Ectodermal cell (in vitro differentiated cells): ENCODE measurements at regions not wholly inside any gene's neighbourhood (a gene's known extent, or its start where the extent isn't known, plus 50 kb on each side); places are given as distances from the start of the nearest gene placed in this dataset.
"Not testable (repeated sequence)": the region's sequence is repeated elsewhere in the genome, so short reads cannot be mapped to it uniquely, and the experiment has no call there.

Experiments used
- H3K27ac ChIP-seq: 2 replicates; pipeline ENCODE4 v1.7.0; 2013; ENCODE audit warnings: mild to moderate bottlenecking, low read depth, low read length; ENCODE audit not compliant: insufficient read depth, poor library complexity, severe bottlenecking
- H3K27me3 ChIP-seq: 2 replicates; pipeline ENCODE4 v1.7.0; 2013; ENCODE audit warnings: mild to moderate bottlenecking, low read length; ENCODE audit not compliant: insufficient read depth, control insufficient read depth, poor library complexity, severe bottlenecking
- H3K36me3 ChIP-seq: one replicate; pipeline ENCODE4 v1.7.0; 2013; ENCODE audit warnings: low read length; ENCODE audit not compliant: control insufficient read depth, insufficient read depth
- H3K4me1 ChIP-seq: one replicate; pipeline ENCODE4 v1.7.0; 2013; ENCODE audit warnings: low read length; ENCODE audit not compliant: control insufficient read depth, insufficient read depth
- H3K4me3 ChIP-seq: 2 replicates; pipeline ENCODE4 v1.7.0; 2013; ENCODE audit warnings: low read depth, low read length, control low read depth; ENCODE audit not compliant: insufficient read depth
- H3K9me3 ChIP-seq: 2 replicates; pipeline ENCODE4 v1.7.0; 2013; ENCODE audit warnings: mild to moderate bottlenecking, low read length, moderate library complexity; ENCODE audit not compliant: control insufficient read depth
- WGBS, 2 experiments: methylation state at CpG; one replicate each; pipeline ENCODE4 v1.1.7; 2013; ENCODE audit warnings: missing lambda C conversion rate in 2 of 2; 5-methylcytosine and 5-hydroxymethylcytosine counted together

GRCh38 chr1:109857702-109858101, 52.9 kb upstream of the CSF1 start:
- not testable (repeated sequence) for H3K4me3 ChIP-seq, H3K36me3 ChIP-seq, H3K27ac ChIP-seq, H3K9me3 ChIP-seq, H3K4me1 ChIP-seq, H3K27me3 ChIP-seq
- WGBS, 2 experiments: 72 to 75% methylated on average over 3 of the region's 3 CpGs

DNA sequence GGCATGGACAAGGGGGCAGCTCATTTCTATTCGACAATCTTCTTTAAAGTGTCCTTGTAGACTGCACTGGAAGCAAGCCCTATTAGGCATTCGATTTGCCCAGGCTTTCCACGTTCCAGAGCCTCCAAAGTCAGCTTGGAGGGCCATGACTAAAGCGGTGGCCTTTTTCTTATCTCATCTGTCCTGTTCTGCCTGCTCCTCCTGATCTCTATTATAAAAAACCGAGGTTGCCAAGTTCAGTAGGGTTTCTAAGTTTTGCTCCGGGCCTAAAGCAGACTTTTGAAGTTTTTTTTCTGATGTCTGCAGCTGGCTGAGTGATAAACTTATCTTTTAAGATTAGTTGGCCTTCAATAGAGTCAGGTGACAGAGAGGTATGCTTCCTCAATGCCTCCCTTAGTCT, 54.7 kb upstream of the CSF1 start:
- 94 to 96% methylated on average over 6 of the region's 6 CpGs for WGBS, 2 experiments
- not testable (repeated sequence) for H3K4me1 ChIP-seq, H3K27me3 ChIP-seq, H3K9me3 ChIP-seq, H3K27ac ChIP-seq, H3K36me3 ChIP-seq, H3K4me3 ChIP-seq

GRCh38 chr1:109853972-109854371, 56.7 kb upstream of the CSF1 start:
- not testable (repeated sequence) for H3K27me3 ChIP-seq, H3K36me3 ChIP-seq, H3K9me3 ChIP-seq, H3K4me3 ChIP-seq, H3K27ac ChIP-seq, H3K4me1 ChIP-seq
- 90 to 92% methylated on average over 2 of the region's 2 CpGs for WGBS, 2 experiments

GRCh38 chr1:109852221-109853015, 58.2 kb upstream of the CSF1 start:
- WGBS, 2 experiments: 92% methylated on average over 12 of the region's 12 CpGs
- not testable (repeated sequence) for H3K9me3 ChIP-seq, H3K36me3 ChIP-seq, H3K4me3 ChIP-seq, H3K27ac ChIP-seq, H3K4me1 ChIP-seq, H3K27me3 ChIP-seq

- Histone ChIP-seq H3K9me3 (no peaks in the 10 kb centered on the region), H3K27ac (no peak overlapping the region)
- 97% methylated on average over 4 of the region's 4 CpGs for WGBS, 2 experiments
Observed at GRCh38 chr1:109850827-109851226, 59.8 kb upstream of the CSF1 start.

DNA sequence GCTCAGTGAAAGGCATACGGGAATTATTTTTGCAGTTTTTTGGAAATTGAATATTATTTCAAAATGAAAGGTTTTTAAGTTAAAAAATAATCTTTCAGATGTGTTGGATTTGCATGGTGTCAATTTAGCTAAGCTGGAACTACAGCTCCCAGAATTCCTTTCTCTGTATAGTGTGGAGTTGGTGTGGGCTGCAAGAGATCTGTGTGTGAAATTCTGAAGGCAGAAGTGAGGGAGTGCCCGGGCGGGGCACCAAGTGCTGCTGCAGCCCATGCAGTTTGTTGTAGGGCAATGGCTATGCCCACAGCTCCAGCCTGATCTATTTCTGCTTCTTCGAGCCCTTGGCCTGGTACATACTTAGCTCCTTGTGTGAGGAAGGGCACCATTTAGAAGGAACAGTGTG, 60.5 kb upstream of the CSF1 start:
- no peaks in the 10 kb centered on the region for H3K4me1 ChIP-seq
- H3K4me3 ChIP-seq: no peak overlapping the region
- 92 to 95% methylated on average over 4 of the region's 4 CpGs for WGBS, 2 experiments

More at GRCh38 chr1:109850827-109851226, 59.8 kb upstream of the CSF1 start:
- Histone ChIP-seq H3K4me1 (no peaks in the 10 kb centered on the region), H3K27me3 (no peaks in the 10 kb centered on the region), H3K4me3 (no peak overlapping the region), H3K36me3 (no peaks in the 10 kb centered on the region)

DNA sequence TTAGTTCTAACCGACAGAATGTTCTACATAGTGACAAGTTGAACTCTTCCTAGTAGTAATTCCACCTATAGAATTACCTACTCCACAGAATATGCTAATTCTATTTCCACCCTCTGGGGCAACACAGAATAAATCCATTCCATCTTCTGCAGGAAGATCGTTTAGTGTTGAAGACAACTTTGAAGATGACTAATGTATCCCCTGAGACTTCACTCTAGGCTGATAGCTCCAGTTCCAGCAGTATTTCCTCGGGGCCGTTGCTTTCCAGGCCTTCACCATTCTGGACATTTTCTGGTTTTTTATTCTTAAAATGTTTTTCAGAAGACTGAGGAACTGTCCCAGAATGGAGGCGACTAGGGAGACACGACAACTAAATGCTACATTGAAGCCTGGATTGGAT, 61.0 kb upstream of the CSF1 start:
- no peaks in the 10 kb centered on the region for H3K4me1 ChIP-seq
- H3K36me3 ChIP-seq: no peaks in the 10 kb centered on the region
- WGBS, 2 experiments: 94 to 97% methylated on average over 6 of the region's 6 CpGs
- no peak overlapping the region for H3K4me3 ChIP-seq
- no peaks in the 10 kb centered on the region for H3K9me3 ChIP-seq
- no peaks in the 10 kb centered on the region for H3K27me3 ChIP-seq
- no peak overlapping the region for H3K27ac ChIP-seq

More for the DNA sequence above, 60.5 kb upstream of the CSF1 start:
- H3K27me3 ChIP-seq: no peaks in the 10 kb centered on the region
- H3K27ac ChIP-seq: no peak overlapping the region
- H3K9me3 ChIP-seq: no peaks in the 10 kb centered on the region
- no peaks in the 10 kb centered on the region for H3K36me3 ChIP-seq

GRCh38 chr1:109847251-109847650, 63.4 kb upstream of the CSF1 start:
- Histone ChIP-seq H3K27me3 (no peaks in the 10 kb centered on the region), H3K27ac (no peak overlapping the region), H3K36me3 (no peaks in the 10 kb centered on the region), H3K4me1 (no peaks in the 10 kb centered on the region), H3K4me3 (no peak overlapping the region), H3K9me3 (no peaks in the 10 kb centered on the region)
- WGBS, 2 experiments: 94 to 95% methylated on average over 7 of the region's 7 CpGs

DNA sequence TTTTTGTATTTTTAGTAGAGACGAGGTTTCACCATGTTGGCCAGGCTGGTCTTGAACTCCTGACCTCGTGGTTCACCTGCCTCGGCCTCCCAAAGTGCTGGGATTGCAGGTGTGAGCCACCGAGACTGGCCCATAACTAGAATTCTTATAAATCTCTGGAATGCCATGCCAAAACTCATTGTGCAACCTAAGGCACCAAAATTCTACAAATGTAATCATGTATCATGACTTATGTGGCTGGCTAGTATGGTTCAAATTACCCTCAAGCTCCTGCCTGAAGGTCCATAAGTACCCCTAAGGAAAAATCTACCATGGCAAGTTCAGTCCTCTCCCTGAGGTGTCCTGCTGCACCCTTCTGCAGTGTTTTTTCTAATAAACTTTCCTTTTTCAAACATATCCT, 63.8 kb upstream of the CSF1 start:
- H3K27me3 ChIP-seq: no peaks in the 10 kb centered on the region
- H3K4me1 ChIP-seq: no peaks in the 10 kb centered on the region
- 93 to 96% methylated on average over 4 of the region's 4 CpGs for WGBS, 2 experiments
- no peaks in the 10 kb centered on the region for H3K36me3 ChIP-seq
- no peak overlapping the region for H3K4me3 ChIP-seq
- no peaks in the 10 kb centered on the region for H3K9me3 ChIP-seq
- H3K27ac ChIP-seq: no peak overlapping the region

DNA sequence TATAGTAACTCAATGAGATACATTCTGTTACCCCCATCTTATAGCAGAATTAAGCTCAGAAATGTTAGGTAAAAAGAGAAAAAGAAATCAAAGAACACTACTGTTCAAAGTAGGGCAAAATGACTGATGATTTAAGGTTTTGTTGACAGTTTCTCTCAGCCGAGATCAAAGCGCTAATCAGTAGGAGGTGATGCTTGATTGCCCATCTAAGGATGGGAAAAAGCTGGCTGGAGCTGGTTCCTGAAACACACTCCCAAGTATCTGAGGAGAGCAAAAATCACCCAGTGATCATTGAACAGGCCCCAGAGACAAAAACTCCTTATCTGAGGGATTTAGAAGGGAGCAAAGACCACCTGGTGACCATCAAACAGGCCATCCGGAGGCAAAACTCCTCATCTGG, 64.5 kb upstream of the CSF1 start:
- Histone ChIP-seq H3K9me3 (no peaks in the 10 kb centered on the region), H3K4me1 (no peaks in the 10 kb centered on the region), H3K27me3 (no peaks in the 10 kb centered on the region), H3K27ac (no peak overlapping the region), H3K4me3 (no peak overlapping the region), H3K36me3 (no peaks in the 10 kb centered on the region)
- 77% methylated on average over 2 to 3 of the region's 3 CpGs for WGBS, 2 experiments

DNA sequence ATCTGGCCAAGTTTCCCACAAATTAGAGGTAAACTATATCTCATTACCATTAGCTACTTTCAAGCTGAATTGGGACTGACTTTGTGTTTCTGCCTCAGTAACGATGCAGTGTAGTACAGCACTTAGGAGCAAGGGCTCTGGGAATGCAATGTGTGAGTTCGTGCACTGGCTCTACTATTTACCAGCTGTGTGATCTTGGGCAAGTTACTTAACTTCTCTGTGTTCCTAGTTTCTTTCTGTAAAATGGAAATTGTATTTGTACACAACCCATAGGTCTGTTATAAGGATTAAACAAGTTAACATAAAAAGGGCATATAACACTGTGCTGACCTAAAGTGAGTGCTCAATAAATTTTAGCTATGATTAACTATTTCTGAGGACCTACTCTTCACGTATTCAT, 65.0 kb upstream of the CSF1 start:
- no peaks in the 10 kb centered on the region for H3K9me3 ChIP-seq
- WGBS, 2 experiments: 90 to 97% methylated on average over 3 of the region's 3 CpGs
- no peaks in the 10 kb centered on the region for H3K27me3 ChIP-seq
- no peak overlapping the region for H3K27ac ChIP-seq
- no peaks in the 10 kb centered on the region for H3K36me3 ChIP-seq
- H3K4me1 ChIP-seq: no peaks in the 10 kb centered on the region
- no peak overlapping the region for H3K4me3 ChIP-seq
